ENCODE measurements at regions not wholly inside any gene's neighbourhood (a gene's known extent, or its start where the extent isn't known, plus 50 kb on each side); places are given as distances from the start of the nearest gene placed in this dataset.

GRCh38 chr16:86215979-86216585, 294.2 kb upstream of the FOXF1 start:
- H3K27ac ChIP-seq (ENCODE audit: low read depth, low read length) = no peak overlapping the region
- H3K9ac ChIP-seq (ENCODE audit: low read length) = no peak overlapping the region
- H3K36me3 ChIP-seq (ENCODE audit: control insufficient read depth, insufficient read depth, low read length) = no peaks in the 10 kb centered on the region
- H3K4me1 ChIP-seq (ENCODE audit: control insufficient read depth, insufficient read depth, low read length) = no peaks in the 10 kb centered on the region
- H3K4me3 ChIP-seq (ENCODE audit: low read length) = no peak overlapping the region
- no peaks in the 10 kb centered on the region for H3K27me3 ChIP-seq (ENCODE audit: control insufficient read depth, insufficient read depth, low read length)

DNA sequence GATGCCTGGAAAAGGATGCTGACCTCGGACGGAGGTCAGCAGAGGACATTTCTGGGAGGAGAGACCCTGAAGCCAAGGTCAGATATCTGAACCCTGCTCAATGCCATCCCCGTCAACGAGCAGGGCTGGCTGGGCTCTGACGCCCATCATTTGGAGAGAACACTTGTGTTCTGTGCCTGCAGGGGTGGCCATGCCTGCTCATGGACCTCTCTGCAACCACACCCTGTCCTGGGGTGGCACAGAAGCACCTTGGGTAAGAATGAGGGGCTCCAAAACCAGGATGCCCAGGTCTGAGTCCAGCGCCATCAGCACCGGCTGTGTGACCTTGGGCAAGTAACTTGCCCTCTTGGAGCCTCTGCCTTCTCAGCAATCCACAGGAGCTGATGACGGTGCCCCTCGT, 293.7 kb upstream of the FOXF1 start:
- H3K27me3 ChIP-seq (ENCODE audit: control insufficient read depth, insufficient read depth, low read length) = no peaks in the 10 kb centered on the region
- H3K36me3 ChIP-seq (ENCODE audit: control insufficient read depth, insufficient read depth, low read length) = no peaks in the 10 kb centered on the region
- no peaks in the 10 kb centered on the region for H3K4me1 ChIP-seq (ENCODE audit: control insufficient read depth, insufficient read depth, low read length)
- no peak overlapping the region for H3K9ac ChIP-seq (ENCODE audit: low read length)
- H3K4me3 ChIP-seq (ENCODE audit: low read length) = no peak overlapping the region
- no peak overlapping the region for H3K27ac ChIP-seq (ENCODE audit: low read depth, low read length)

GRCh38 chr16:86217001-86217890, 293.1 kb upstream of the FOXF1 start:
- Histone ChIP-seq H3K27me3 (ENCODE audit: control insufficient read depth, insufficient read depth, low read length) (no peaks in the 10 kb centered on the region), H3K4me3 (ENCODE audit: low read length) (no peak overlapping the region), H3K9ac (ENCODE audit: low read length) (no peak overlapping the region), H3K27ac (ENCODE audit: low read depth, low read length) (no peak overlapping the region), H3K36me3 (ENCODE audit: control insufficient read depth, insufficient read depth, low read length) (no peaks in the 10 kb centered on the region), H3K4me1 (ENCODE audit: control insufficient read depth, insufficient read depth, low read length) (no peaks in the 10 kb centered on the region)

GRCh38 chr16:86217891-86218270, 292.4 kb upstream of the FOXF1 start:
- Histone ChIP-seq H3K4me1 (ENCODE audit: control insufficient read depth, insufficient read depth, low read length) (no peaks in the 10 kb centered on the region), H3K27ac (ENCODE audit: low read depth, low read length) (no peak overlapping the region), H3K27me3 (ENCODE audit: control insufficient read depth, insufficient read depth, low read length) (no peaks in the 10 kb centered on the region), H3K36me3 (ENCODE audit: control insufficient read depth, insufficient read depth, low read length) (no peaks in the 10 kb centered on the region), H3K9ac (ENCODE audit: low read length) (no peak overlapping the region), H3K4me3 (ENCODE audit: low read length) (no peak overlapping the region)

- H3K27me3 ChIP-seq (ENCODE audit: control insufficient read depth, insufficient read depth, low read length) = no peaks in the 10 kb centered on the region
- H3K36me3 ChIP-seq (ENCODE audit: control insufficient read depth, insufficient read depth, low read length) = no peaks in the 10 kb centered on the region
- H3K4me3 ChIP-seq (ENCODE audit: low read length) = no peak overlapping the region
- no peak overlapping the region for H3K9ac ChIP-seq (ENCODE audit: low read length)
- no peak overlapping the region for H3K27ac ChIP-seq (ENCODE audit: low read depth, low read length)
- peaks cover 2% of the 10 kb centered on the region for H3K4me1 ChIP-seq (ENCODE audit: control insufficient read depth, insufficient read depth, low read length)
Observed at GRCh38 chr16:86218479-86219170, 291.7 kb upstream of the FOXF1 start.

DNA sequence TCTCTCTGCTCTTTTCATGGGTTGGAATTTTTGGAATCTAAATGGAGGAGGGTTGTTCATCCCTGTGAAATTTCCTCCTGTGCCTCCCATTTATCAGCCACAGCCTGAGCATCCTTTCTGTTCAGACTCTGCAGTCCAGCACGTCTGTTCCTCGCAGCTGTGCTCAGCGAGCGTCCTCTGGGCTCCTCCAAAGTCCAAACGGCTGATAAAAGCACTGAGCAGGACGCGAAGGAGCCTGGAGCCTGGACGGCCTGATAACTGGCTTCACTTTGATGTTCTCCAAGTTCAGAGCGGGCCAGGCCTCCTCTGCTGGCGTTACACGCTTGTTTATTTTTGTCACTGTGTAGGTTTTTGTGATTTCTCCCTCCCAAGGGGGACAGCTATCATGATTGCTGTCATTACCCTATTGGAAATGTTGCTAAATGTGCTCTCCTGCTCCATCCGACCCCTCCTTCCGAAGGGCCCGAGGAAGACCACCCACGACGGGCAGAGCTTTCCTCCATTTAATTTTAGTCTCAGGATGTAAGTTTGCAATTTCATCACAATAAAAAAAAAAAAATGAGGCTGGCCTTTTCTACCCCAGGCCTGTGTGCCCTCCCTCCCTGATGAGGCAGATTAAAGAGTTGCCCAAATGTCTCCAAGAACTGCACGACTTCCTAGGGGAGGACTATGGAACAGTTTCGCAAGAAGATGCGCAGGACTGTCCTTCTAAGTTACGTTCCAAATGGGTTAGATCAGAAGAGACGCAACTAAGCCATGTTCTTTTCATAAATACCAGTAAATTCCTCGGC, 290.5 kb upstream of the FOXF1 start:
- no peaks in the 10 kb centered on the region for H3K36me3 ChIP-seq (ENCODE audit: control insufficient read depth, insufficient read depth, low read length)
- no peaks in the 10 kb centered on the region for H3K27me3 ChIP-seq (ENCODE audit: control insufficient read depth, insufficient read depth, low read length)
- H3K27ac ChIP-seq (ENCODE audit: low read depth, low read length) = no peak overlapping the region
- no peak overlapping the region for H3K4me3 ChIP-seq (ENCODE audit: low read length)
- H3K9ac ChIP-seq (ENCODE audit: low read length) = no peak overlapping the region
- H3K4me1 ChIP-seq (ENCODE audit: control insufficient read depth, insufficient read depth, low read length) = peaks cover 2% of the 10 kb centered on the region

DNA sequence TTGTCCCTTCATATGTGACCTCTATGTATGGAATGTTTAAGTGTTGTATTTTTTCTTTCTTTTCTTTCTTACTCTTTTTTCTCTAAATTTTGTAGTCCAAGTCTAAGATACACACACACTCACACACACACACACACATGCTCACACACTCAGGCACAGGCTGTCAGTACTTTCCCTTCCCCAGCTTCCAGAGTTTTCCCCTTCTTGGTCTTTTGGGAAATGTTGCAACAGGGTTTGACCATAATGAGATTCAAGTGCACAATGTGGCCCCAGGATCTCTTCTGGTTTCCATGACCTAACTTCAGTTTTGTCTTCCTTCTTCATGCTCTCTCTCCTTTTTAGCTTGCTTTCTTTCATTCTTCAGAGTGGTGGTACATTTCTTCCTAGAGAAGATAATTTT, 289.8 kb upstream of the FOXF1 start:
- Histone ChIP-seq H3K9ac (ENCODE audit: low read length) (no peak overlapping the region), H3K27ac (ENCODE audit: low read depth, low read length) (no peak overlapping the region), H3K36me3 (ENCODE audit: control insufficient read depth, insufficient read depth, low read length) (no peaks in the 10 kb centered on the region), H3K27me3 (ENCODE audit: control insufficient read depth, insufficient read depth, low read length) (no peaks in the 10 kb centered on the region), H3K4me1 (ENCODE audit: control insufficient read depth, insufficient read depth, low read length) (peaks cover 2% of the 10 kb centered on the region), H3K4me3 (ENCODE audit: low read length) (no peak overlapping the region)

- Histone ChIP-seq H3K4me1 (ENCODE audit: control insufficient read depth, insufficient read depth, low read length) (peaks cover 2% of the 10 kb centered on the region), H3K36me3 (ENCODE audit: control insufficient read depth, insufficient read depth, low read length) (no peaks in the 10 kb centered on the region), H3K27ac (ENCODE audit: low read depth, low read length) (no peak overlapping the region), H3K4me3 (ENCODE audit: low read length) (no peak overlapping the region), H3K9ac (ENCODE audit: low read length) (no peak overlapping the region), H3K27me3 (ENCODE audit: control insufficient read depth, insufficient read depth, low read length) (no peaks in the 10 kb centered on the region)
Observed at GRCh38 chr16:86221085-86221484, 289.2 kb upstream of the FOXF1 start.

GRCh38 chr16:86222547-86222946, 287.8 kb upstream of the FOXF1 start:
- Histone ChIP-seq H3K36me3 (ENCODE audit: control insufficient read depth, insufficient read depth, low read length) (no peaks in the 10 kb centered on the region), H3K27me3 (ENCODE audit: control insufficient read depth, insufficient read depth, low read length) (no peaks in the 10 kb centered on the region), H3K9ac (ENCODE audit: low read length) (no peak overlapping the region), H3K4me3 (ENCODE audit: low read length) (no peak overlapping the region), H3K27ac (ENCODE audit: low read depth, low read length) (no peak overlapping the region), H3K4me1 (ENCODE audit: control insufficient read depth, insufficient read depth, low read length) (peaks cover 2% of the 10 kb centered on the region)

- H3K36me3 ChIP-seq (ENCODE audit: control insufficient read depth, insufficient read depth, low read length) = no peaks in the 10 kb centered on the region
- no peak overlapping the region for H3K4me3 ChIP-seq (ENCODE audit: low read length)
- H3K27ac ChIP-seq (ENCODE audit: low read depth, low read length) = no peak overlapping the region
- H3K9ac ChIP-seq (ENCODE audit: low read length) = no peak overlapping the region
- no peaks in the 10 kb centered on the region for H3K27me3 ChIP-seq (ENCODE audit: control insufficient read depth, insufficient read depth, low read length)
- peaks cover 2% of the 10 kb centered on the region for H3K4me1 ChIP-seq (ENCODE audit: control insufficient read depth, insufficient read depth, low read length)
Observed at GRCh38 chr16:86222965-86223551, 287.3 kb upstream of the FOXF1 start.

GRCh38 chr16:86224126-86224525, 286.2 kb upstream of the FOXF1 start:
- Histone ChIP-seq H3K27ac (ENCODE audit: low read depth, low read length) (no peak overlapping the region), H3K9ac (ENCODE audit: low read length) (no peak overlapping the region), H3K4me3 (ENCODE audit: low read length) (no peak overlapping the region), H3K36me3 (ENCODE audit: control insufficient read depth, insufficient read depth, low read length) (no peaks in the 10 kb centered on the region), H3K4me1 (ENCODE audit: control insufficient read depth, insufficient read depth, low read length) (peaks cover 2% of the 10 kb centered on the region), H3K27me3 (ENCODE audit: control insufficient read depth, insufficient read depth, low read length) (no peaks in the 10 kb centered on the region)

DNA sequence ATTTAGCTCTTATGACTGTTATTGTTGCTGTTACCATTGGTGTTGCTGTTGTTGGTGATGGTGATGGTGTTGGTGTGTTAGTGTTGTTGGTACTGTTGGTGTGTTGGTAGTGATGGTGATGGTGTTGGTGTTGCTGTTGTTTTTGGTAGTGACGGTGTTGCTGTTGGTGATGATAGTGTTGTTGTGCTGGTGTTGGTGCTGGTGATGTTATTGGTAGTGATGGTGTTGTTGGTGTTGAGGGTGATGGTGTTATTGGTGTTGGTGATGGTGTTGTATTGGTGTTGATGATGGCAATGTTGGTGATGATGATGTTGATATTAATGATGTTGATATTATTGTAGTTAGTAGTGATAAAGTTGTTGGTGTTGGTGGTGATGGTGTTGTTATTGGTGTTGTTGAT, 285.7 kb upstream of the FOXF1 start:
- Histone ChIP-seq H3K4me1 (ENCODE audit: control insufficient read depth, insufficient read depth, low read length) (peaks cover 2% of the 10 kb centered on the region), H3K27me3 (ENCODE audit: control insufficient read depth, insufficient read depth, low read length) (no peaks in the 10 kb centered on the region), H3K9ac (ENCODE audit: low read length) (no peak overlapping the region), H3K36me3 (ENCODE audit: control insufficient read depth, insufficient read depth, low read length) (no peaks in the 10 kb centered on the region), H3K27ac (ENCODE audit: low read depth, low read length) (no peak overlapping the region), H3K4me3 (ENCODE audit: low read length) (no peak overlapping the region)

Measured in rectal smooth muscle tissue (tissue), 1 donor.